ENCODE measurements at regions not wholly inside any gene's neighbourhood (a gene's known extent, or its start where the extent isn't known, plus 50 kb on each side); places are given as distances from the start of the nearest gene placed in this dataset.
"Not testable (repeated sequence)": the region's sequence is repeated elsewhere in the genome, so short reads cannot be mapped to it uniquely, and the experiment has no call there.

- Histone ChIP-seq H3K27me3 (ENCODE audit: control insufficient read depth, insufficient read depth, low read length) (no peaks in the 10 kb centered on the region), H3K4me3 (ENCODE audit: insufficient read depth, low read depth, low read length) (no peak overlapping the region), H3K36me3 (replicated peaks; ENCODE audit: control insufficient read depth, insufficient read depth, low read length) (no peaks in the 10 kb centered on the region)
- no peak for DNase-seq
Measured at GRCh38 chr16:35574454-35575431, 2115.3 kb downstream of the TP53TG3F start.

GRCh38 chr16:35575432-35575821, 2116.0 kb downstream of the TP53TG3F start:
- DNase-seq, result no peak
- Histone ChIP-seq H3K36me3 (replicated peaks; ENCODE audit: control insufficient read depth, insufficient read depth, low read length) (no peaks in the 10 kb centered on the region), H3K4me3 (ENCODE audit: insufficient read depth, low read depth, low read length) (no peak overlapping the region), H3K27me3 (ENCODE audit: control insufficient read depth, insufficient read depth, low read length) (no peaks in the 10 kb centered on the region)

- no peaks in the 10 kb centered on the region for H3K27me3 ChIP-seq (ENCODE audit: control insufficient read depth, insufficient read depth, low read length)
- no peak for DNase-seq
- H3K4me3 ChIP-seq (ENCODE audit: insufficient read depth, low read depth, low read length), result no peak overlapping the region
- H3K36me3 ChIP-seq (replicated peaks; ENCODE audit: control insufficient read depth, insufficient read depth, low read length), result no peaks in the 10 kb centered on the region
Measured at GRCh38 chr16:35585411-35585810, 2126.0 kb downstream of the TP53TG3F start.

- H3K27me3 ChIP-seq (ENCODE audit: control insufficient read depth, insufficient read depth, low read length); H3K36me3 ChIP-seq (replicated peaks; ENCODE audit: control insufficient read depth, insufficient read depth, low read length); H3K4me3 ChIP-seq (ENCODE audit: insufficient read depth, low read depth, low read length); DNase-seq: not testable (repeated sequence)
Measured at GRCh38 chr16:35590913-35591312, 2131.5 kb downstream of the TP53TG3F start.

GRCh38 chr16:35596467-35596866, 2137.1 kb downstream of the TP53TG3F start:
- Histone ChIP-seq H3K4me3 (ENCODE audit: insufficient read depth, low read depth, low read length) (no peak overlapping the region), H3K36me3 (replicated peaks; ENCODE audit: control insufficient read depth, insufficient read depth, low read length) (no peaks in the 10 kb centered on the region), H3K27me3 (ENCODE audit: control insufficient read depth, insufficient read depth, low read length) (no peaks in the 10 kb centered on the region)
- no peak for DNase-seq

- Histone ChIP-seq H3K36me3 (replicated peaks; ENCODE audit: control insufficient read depth, insufficient read depth, low read length) (no peaks in the 10 kb centered on the region), H3K4me3 (ENCODE audit: insufficient read depth, low read depth, low read length) (no peak overlapping the region), H3K27me3 (ENCODE audit: control insufficient read depth, insufficient read depth, low read length) (no peaks in the 10 kb centered on the region)
- no peak for DNase-seq
Measured at GRCh38 chr16:35598696-35599332, 2139.4 kb downstream of the TP53TG3F start.

- Histone ChIP-seq H3K36me3 (replicated peaks; ENCODE audit: control insufficient read depth, insufficient read depth, low read length) (no peaks in the 10 kb centered on the region), H3K4me3 (ENCODE audit: insufficient read depth, low read depth, low read length) (no peak overlapping the region)
- no peak for DNase-seq
Measured at GRCh38 chr16:35599429-35600160, 2140.2 kb downstream of the TP53TG3F start.

GRCh38 chr16:35600161-35600555, 2140.7 kb downstream of the TP53TG3F start:
- H3K4me3 ChIP-seq (ENCODE audit: insufficient read depth, low read depth, low read length); H3K27me3 ChIP-seq (ENCODE audit: control insufficient read depth, insufficient read depth, low read length); H3K36me3 ChIP-seq (replicated peaks; ENCODE audit: control insufficient read depth, insufficient read depth, low read length); DNase-seq: not testable (repeated sequence)

More at GRCh38 chr16:35599429-35600160, 2140.2 kb downstream of the TP53TG3F start:
- no peaks in the 10 kb centered on the region for H3K27me3 ChIP-seq (ENCODE audit: control insufficient read depth, insufficient read depth, low read length)

GRCh38 chr16:35602116-35602515, 2142.7 kb downstream of the TP53TG3F start:
- Histone ChIP-seq H3K27me3 (ENCODE audit: control insufficient read depth, insufficient read depth, low read length) (no peaks in the 10 kb centered on the region), H3K36me3 (replicated peaks; ENCODE audit: control insufficient read depth, insufficient read depth, low read length) (no peaks in the 10 kb centered on the region), H3K4me3 (ENCODE audit: insufficient read depth, low read depth, low read length) (no peak overlapping the region)
- no peak for DNase-seq

GRCh38 chr16:35603371-35603770, 2144.0 kb downstream of the TP53TG3F start:
- not testable (repeated sequence) for H3K4me3 ChIP-seq (ENCODE audit: insufficient read depth, low read depth, low read length); DNase-seq; H3K36me3 ChIP-seq (replicated peaks; ENCODE audit: control insufficient read depth, insufficient read depth, low read length); H3K27me3 ChIP-seq (ENCODE audit: control insufficient read depth, insufficient read depth, low read length)

GRCh38 chr16:35605921-35606320, 2146.5 kb downstream of the TP53TG3F start:
- H3K36me3 ChIP-seq (replicated peaks; ENCODE audit: control insufficient read depth, insufficient read depth, low read length), result no peaks in the 10 kb centered on the region
- no peak for DNase-seq
- H3K27me3 ChIP-seq (ENCODE audit: control insufficient read depth, insufficient read depth, low read length), result no peaks in the 10 kb centered on the region
- H3K4me3 ChIP-seq (ENCODE audit: insufficient read depth, low read depth, low read length), result no peak overlapping the region

- H3K36me3 ChIP-seq (replicated peaks; ENCODE audit: control insufficient read depth, insufficient read depth, low read length); H3K27me3 ChIP-seq (ENCODE audit: control insufficient read depth, insufficient read depth, low read length); H3K4me3 ChIP-seq (ENCODE audit: insufficient read depth, low read depth, low read length); DNase-seq: not testable (repeated sequence)
Measured at GRCh38 chr16:35614883-35615282, 2155.5 kb downstream of the TP53TG3F start.

GRCh38 chr16:35619176-35619575, 2159.8 kb downstream of the TP53TG3F start:
- not testable (repeated sequence) for DNase-seq; H3K36me3 ChIP-seq (replicated peaks; ENCODE audit: control insufficient read depth, insufficient read depth, low read length); H3K27me3 ChIP-seq (ENCODE audit: control insufficient read depth, insufficient read depth, low read length); H3K4me3 ChIP-seq (ENCODE audit: insufficient read depth, low read depth, low read length)

GRCh38 chr16:35626041-35626440, 2166.6 kb downstream of the TP53TG3F start:
- Histone ChIP-seq H3K36me3 (replicated peaks; ENCODE audit: control insufficient read depth, insufficient read depth, low read length) (no peaks in the 10 kb centered on the region), H3K27me3 (ENCODE audit: control insufficient read depth, insufficient read depth, low read length) (no peaks in the 10 kb centered on the region), H3K4me3 (ENCODE audit: insufficient read depth, low read depth, low read length) (no peak overlapping the region)
- DNase-seq, result no peak

Measured in H7 (cell line).